HCT116 (cell line): ENCODE measurements at regions not wholly inside any gene's neighbourhood (a gene's known extent, or its start where the extent isn't known, plus 50 kb on each side); places are given as distances from the start of the nearest gene placed in this dataset.

Experiments
- CEBPB ChIP-seq: IDR thresholded peaks from 2 replicates; pipeline ENCODE4 v1.6.1; 2012; ENCODE audit warnings: low read depth
- EGR1 ChIP-seq: IDR thresholded peaks from 2 replicates; pipeline ENCODE4 v1.6.1; 2012; ENCODE audit warnings: low read depth
- EZH2 ChIP-seq: fragments of 200-600 bp; sonication (generic); IDR thresholded peaks from 2 replicates; pipeline ENCODE4 v1.6.1; 2017; ENCODE audit warnings: antibody characterized with exemption, mixed run types
- EZH2phosphoT487 ChIP-seq: fragments of 200-600 bp; IDR thresholded peaks from 2 replicates; pipeline ENCODE4 v1.6.1; 2018; ENCODE audit warnings: antibody characterized with exemption, borderline replicate concordance
- JUND ChIP-seq: IDR thresholded peaks from 2 replicates; pipeline ENCODE4 v1.6.1; 2012
- POLR2A ChIP-seq: IDR thresholded peaks from 2 replicates; pipeline ENCODE4 v1.7.0; 2011; ENCODE audit warnings: borderline replicate concordance; ENCODE audit not compliant: insufficient read depth, insufficient read length; ENCODE audit errors: extremely low read depth
- POLR2AphosphoS5 ChIP-seq: IDR thresholded peaks from 2 replicates; pipeline ENCODE4 v1.6.1; 2011; ENCODE audit warnings: mild to moderate bottlenecking, low read depth, low read length, moderate library complexity
- RAD21 ChIP-seq: IDR thresholded peaks from 2 replicates; pipeline ENCODE4 v1.6.1; 2012; ENCODE audit warnings: low read depth, mild to moderate bottlenecking
- SIN3A ChIP-seq: IDR thresholded peaks from 2 replicates; pipeline ENCODE4 v1.6.1; 2012; ENCODE audit warnings: low read depth
- SP1 ChIP-seq: IDR thresholded peaks from 2 replicates; pipeline ENCODE4 v1.6.1; 2012; ENCODE audit warnings: low read depth
- ZNF274 ChIP-seq: fragments of 200-500 bp; sonication (Bioruptor generic); IDR thresholded peaks from 2 replicates; pipeline ENCODE4 v1.6.1; 2014; ENCODE audit warnings: mild to moderate bottlenecking, low read depth, low read length, inconsistent platforms
- TF ChIP-seq, protein P1 (sequence below): IDR thresholded peaks from 2 replicates; pipeline ENCODE4 v1.6.1; 2012; ENCODE audit warnings: low read depth
- TF ChIP-seq, protein P2 (sequence below), 3 experiments: fragments of 200-600 bp in 1 of 3; sonication (generic) in 1 of 3; IDR thresholded peaks in 2 of 3; conservative IDR thresholded peaks in 1 of 3; 2 replicates each; pipeline ENCODE4 v1.5.1; 2012 to 2017; ENCODE audit warnings: low read depth in 2 of 3, low read length in 2 of 3, antibody characterized with exemption in 1 of 3, borderline replicate concordance in 1 of 3, control low read depth in 1 of 3, mild to moderate bottlenecking in 1 of 3, mixed read lengths in 1 of 3, mixed run types in 1 of 3, moderate library complexity in 1 of 3; ENCODE audit not compliant: insufficient read depth in 1 of 3
- TF ChIP-seq, protein P3 (sequence below): IDR thresholded peaks from 2 replicates; pipeline ENCODE4 v1.6.1; 2011; ENCODE audit warnings: mild to moderate bottlenecking, low read length, moderate library complexity; ENCODE audit not compliant: insufficient replicate concordance; ENCODE audit errors: extremely low read depth

DNA sequence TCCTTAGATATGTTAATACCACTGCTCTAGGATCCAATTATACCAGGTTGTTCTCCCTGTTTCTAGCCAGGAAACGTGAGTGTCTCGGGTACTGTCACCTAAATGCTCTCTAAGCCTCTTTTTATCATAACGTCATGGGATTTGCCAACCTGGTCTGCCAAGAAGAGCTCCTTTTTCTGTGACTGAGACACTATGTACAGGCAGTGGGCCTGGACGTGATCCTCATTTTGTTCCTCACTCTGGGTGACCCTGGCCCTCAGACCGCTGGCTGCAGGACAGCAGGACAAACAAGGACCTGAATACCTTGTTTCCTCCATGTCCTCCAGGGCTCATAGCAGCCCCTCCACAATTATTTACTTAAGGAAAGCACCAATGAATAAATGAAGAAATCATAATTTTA, 69.1 kb downstream of the CD164 start:
- no peak for TF ChIP-seq SIN3A
- TF ChIP-seq, protein P1, sequence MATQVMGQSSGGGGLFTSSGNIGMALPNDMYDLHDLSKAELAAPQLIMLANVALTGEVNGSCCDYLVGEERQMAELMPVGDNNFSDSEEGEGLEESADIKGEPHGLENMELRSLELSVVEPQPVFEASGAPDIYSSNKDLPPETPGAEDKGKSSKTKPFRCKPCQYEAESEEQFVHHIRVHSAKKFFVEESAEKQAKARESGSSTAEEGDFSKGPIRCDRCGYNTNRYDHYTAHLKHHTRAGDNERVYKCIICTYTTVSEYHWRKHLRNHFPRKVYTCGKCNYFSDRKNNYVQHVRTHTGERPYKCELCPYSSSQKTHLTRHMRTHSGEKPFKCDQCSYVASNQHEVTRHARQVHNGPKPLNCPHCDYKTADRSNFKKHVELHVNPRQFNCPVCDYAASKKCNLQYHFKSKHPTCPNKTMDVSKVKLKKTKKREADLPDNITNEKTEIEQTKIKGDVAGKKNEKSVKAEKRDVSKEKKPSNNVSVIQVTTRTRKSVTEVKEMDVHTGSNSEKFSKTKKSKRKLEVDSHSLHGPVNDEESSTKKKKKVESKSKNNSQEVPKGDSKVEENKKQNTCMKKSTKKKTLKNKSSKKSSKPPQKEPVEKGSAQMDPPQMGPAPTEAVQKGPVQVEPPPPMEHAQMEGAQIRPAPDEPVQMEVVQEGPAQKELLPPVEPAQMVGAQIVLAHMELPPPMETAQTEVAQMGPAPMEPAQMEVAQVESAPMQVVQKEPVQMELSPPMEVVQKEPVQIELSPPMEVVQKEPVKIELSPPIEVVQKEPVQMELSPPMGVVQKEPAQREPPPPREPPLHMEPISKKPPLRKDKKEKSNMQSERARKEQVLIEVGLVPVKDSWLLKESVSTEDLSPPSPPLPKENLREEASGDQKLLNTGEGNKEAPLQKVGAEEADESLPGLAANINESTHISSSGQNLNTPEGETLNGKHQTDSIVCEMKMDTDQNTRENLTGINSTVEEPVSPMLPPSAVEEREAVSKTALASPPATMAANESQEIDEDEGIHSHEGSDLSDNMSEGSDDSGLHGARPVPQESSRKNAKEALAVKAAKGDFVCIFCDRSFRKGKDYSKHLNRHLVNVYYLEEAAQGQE, result no peak
- TF ChIP-seq, protein P2, sequence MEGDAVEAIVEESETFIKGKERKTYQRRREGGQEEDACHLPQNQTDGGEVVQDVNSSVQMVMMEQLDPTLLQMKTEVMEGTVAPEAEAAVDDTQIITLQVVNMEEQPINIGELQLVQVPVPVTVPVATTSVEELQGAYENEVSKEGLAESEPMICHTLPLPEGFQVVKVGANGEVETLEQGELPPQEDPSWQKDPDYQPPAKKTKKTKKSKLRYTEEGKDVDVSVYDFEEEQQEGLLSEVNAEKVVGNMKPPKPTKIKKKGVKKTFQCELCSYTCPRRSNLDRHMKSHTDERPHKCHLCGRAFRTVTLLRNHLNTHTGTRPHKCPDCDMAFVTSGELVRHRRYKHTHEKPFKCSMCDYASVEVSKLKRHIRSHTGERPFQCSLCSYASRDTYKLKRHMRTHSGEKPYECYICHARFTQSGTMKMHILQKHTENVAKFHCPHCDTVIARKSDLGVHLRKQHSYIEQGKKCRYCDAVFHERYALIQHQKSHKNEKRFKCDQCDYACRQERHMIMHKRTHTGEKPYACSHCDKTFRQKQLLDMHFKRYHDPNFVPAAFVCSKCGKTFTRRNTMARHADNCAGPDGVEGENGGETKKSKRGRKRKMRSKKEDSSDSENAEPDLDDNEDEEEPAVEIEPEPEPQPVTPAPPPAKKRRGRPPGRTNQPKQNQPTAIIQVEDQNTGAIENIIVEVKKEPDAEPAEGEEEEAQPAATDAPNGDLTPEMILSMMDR (IDR thresholded peaks at IDR 0.05 in 2 of 3, conservative IDR thresholded peaks at IDR 0.05 in 1 of 3; ENCODE audit: borderline replicate concordance in 1 of 3, insufficient read depth in 1 of 3, low read depth in 2 of 3, low read length in 2 of 3), result no peak
- TF ChIP-seq JUND, result no peak
- TF ChIP-seq POLR2AphosphoS5, result no peak
- TF ChIP-seq EZH2phosphoT487, result no peak
- TF ChIP-seq, protein P3, sequence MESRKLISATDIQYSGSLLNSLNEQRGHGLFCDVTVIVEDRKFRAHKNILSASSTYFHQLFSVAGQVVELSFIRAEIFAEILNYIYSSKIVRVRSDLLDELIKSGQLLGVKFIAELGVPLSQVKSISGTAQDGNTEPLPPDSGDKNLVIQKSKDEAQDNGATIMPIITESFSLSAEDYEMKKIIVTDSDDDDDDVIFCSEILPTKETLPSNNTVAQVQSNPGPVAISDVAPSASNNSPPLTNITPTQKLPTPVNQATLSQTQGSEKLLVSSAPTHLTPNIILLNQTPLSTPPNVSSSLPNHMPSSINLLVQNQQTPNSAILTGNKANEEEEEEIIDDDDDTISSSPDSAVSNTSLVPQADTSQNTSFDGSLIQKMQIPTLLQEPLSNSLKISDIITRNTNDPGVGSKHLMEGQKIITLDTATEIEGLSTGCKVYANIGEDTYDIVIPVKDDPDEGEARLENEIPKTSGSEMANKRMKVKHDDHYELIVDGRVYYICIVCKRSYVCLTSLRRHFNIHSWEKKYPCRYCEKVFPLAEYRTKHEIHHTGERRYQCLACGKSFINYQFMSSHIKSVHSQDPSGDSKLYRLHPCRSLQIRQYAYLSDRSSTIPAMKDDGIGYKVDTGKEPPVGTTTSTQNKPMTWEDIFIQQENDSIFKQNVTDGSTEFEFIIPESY, result no peak
- TF ChIP-seq POLR2A, result no peak
- no peak for TF ChIP-seq CEBPB
- TF ChIP-seq SP1, result no peak
- no peak for TF ChIP-seq EZH2
- TF ChIP-seq ZNF274, result no peak
- no peak for TF ChIP-seq RAD21
- TF ChIP-seq EGR1, result no peak
